K562 (cell line): ENCODE measurements at regions not wholly inside any gene's neighbourhood (a gene's known extent, or its start where the extent isn't known, plus 50 kb on each side); places are given as distances from the start of the nearest gene placed in this dataset.

Source experiments
- CTCF ChIP-seq, 3 experiments: IDR thresholded peaks in 2 of 3; conservative IDR thresholded peaks in 1 of 3; 2 replicates each; pipeline ENCODE4 v1.5.1; 2011 to 2012; ENCODE audit warnings: low read length in 3 of 3, mild to moderate bottlenecking in 3 of 3, control low read depth in 2 of 3, improper control_type of control experiment in 1 of 3, inconsistent platforms in 1 of 3, low read depth in 1 of 3, mixed read lengths in 1 of 3, moderate library complexity in 1 of 3; ENCODE audit not compliant: insufficient read depth in 2 of 3
- HCFC1 ChIP-seq: IDR thresholded peaks from 2 replicates; pipeline ENCODE4 v1.6.1; 2012; ENCODE audit warnings: low read depth, low read length, improper control_type of control experiment
- HDAC6 ChIP-seq: IDR thresholded peaks from 2 replicates; pipeline ENCODE4 v1.6.1; 2012; ENCODE audit warnings: low read depth, mild to moderate bottlenecking, control low read depth, inconsistent platforms, low read length, moderate library complexity
- NR2F6 ChIP-seq: fragments of 450-650 bp; formaldehyde crosslinking; IDR thresholded peaks from 2 replicates; pipeline ENCODE4 v1.4.0; 2020; ENCODE audit warnings: mild to moderate bottlenecking
- SIX5 ChIP-seq, 2 experiments: IDR thresholded peaks; 2 replicates each; pipeline ENCODE4 v1.6.1; 2011; ENCODE audit warnings: low read length in 2 of 2, borderline replicate concordance in 1 of 2, low read depth in 1 of 2, mild to moderate bottlenecking in 1 of 2, moderate library complexity in 1 of 2; ENCODE audit not compliant: insufficient read depth in 1 of 2
- TOE1 ChIP-seq, 2 experiments: fragments of 450-650 bp in 1 of 2; sonication (generic) in 1 of 2; formaldehyde crosslinking in 1 of 2; IDR thresholded peaks; 2 replicates each; pipeline versions ENCODE4 v1.7.1 to v1.8.0; 2016 to 2022; ENCODE audit warnings: borderline replicate concordance in 2 of 2, mild to moderate bottlenecking in 2 of 2, antibody characterized with exemption in 1 of 2, inconsistent platforms in 1 of 2, low read depth in 1 of 2, missing genetic modification reagents in 1 of 2, moderate library complexity in 1 of 2
- ZNF76 ChIP-seq: fragments of 250-450 bp; sonication (Bioruptor Pico); IDR thresholded peaks from 2 replicates; pipeline ENCODE4 v1.4.0; 2020; ENCODE audit warnings: mild to moderate bottlenecking, moderate library complexity, borderline replicate concordance

GRCh38 chr3:177758126-177758525 is 560.8 kb upstream of the TBL1XR1 start:
- TF ChIP-seq HDAC6 (no peak), CTCF (IDR thresholded peaks at IDR 0.05 in 2 of 3, conservative IDR thresholded peaks at IDR 0.05 in 1 of 3; ENCODE audit: insufficient read depth in 2 of 3, low read depth in 1 of 3, low read length in 3 of 3) (no peak), TOE1 (IDR thresholded peaks at IDR 0.05; ENCODE audit: borderline replicate concordance) (no peak), TOE1 (CRISPR knock-in tag; IDR thresholded peaks at IDR 0.05; ENCODE audit: borderline replicate concordance, low read depth) (no peak), HCFC1 (no peak), NR2F6 (no peak), SIX5 (IDR thresholded peaks at IDR 0.05; ENCODE audit: borderline replicate concordance in 1 of 2, insufficient read depth in 1 of 2, low read depth in 1 of 2, low read length in 2 of 2) (no peak), ZNF76 (CRISPR knock-in tag) (no peak)
